WTC11 (cell line): ENCODE measurements at regions not wholly inside any gene's neighbourhood (a gene's known extent, or its start where the extent isn't known, plus 50 kb on each side); places are given as distances from the start of the nearest gene placed in this dataset.

Experiments
- ATAC-seq: fragments of 200-7000 bp; cut with Tn5 transposase; 2 replicates; pipeline ENCODE4 v1.10.0; 2021; ENCODE audit warnings: mild to moderate bottlenecking, moderate library complexity
- CTCF ChIA-PET: fragments of 300-600 bp; sonication (Branson Sonifier 250); formaldehyde crosslinking; loops from one replicate; lab custom pipeline; 2021; ENCODE audit warnings: antibody characterized with exemption; lab: Charles Lee
- POLR2A ChIA-PET: fragments of 350-600 bp; sonication (Branson Sonifier 250); formaldehyde crosslinking; loops from one replicate; lab custom pipeline; 2021; ENCODE audit warnings: antibody characterized with exemption; lab: Charles Lee
- DNase-seq: peaks from one replicate; pipeline ENCODE4 v3.0.0; 2021; ENCODE audit warnings: low spot score
- H3K27ac Mint-ChIP-seq: 2 replicates; pipeline ENCODE4 v1.8.0; 2021; ENCODE audit warnings: mixed read lengths
- H3K27me3 Mint-ChIP-seq: 2 replicates; pipeline ENCODE4 v1.8.0; 2021; ENCODE audit warnings: low read depth, mild to moderate bottlenecking, moderate library complexity, mixed read lengths
- H3K36me3 Mint-ChIP-seq: 2 replicates; pipeline ENCODE4 v1.8.0; 2021; ENCODE audit warnings: mixed read lengths
- H3K4me1 Mint-ChIP-seq: 2 replicates; pipeline ENCODE4 v1.8.0; 2022; ENCODE audit warnings: mixed read lengths
- H3K4me3 Mint-ChIP-seq: 2 replicates; pipeline ENCODE4 v1.8.0; 2021; ENCODE audit warnings: mild to moderate bottlenecking, moderate library complexity, mixed read lengths
- H3K9me3 Mint-ChIP-seq: 2 replicates; pipeline ENCODE4 v1.8.0; 2021; ENCODE audit warnings: mixed read lengths
- CBFB ChIP-seq: sonication (generic); formaldehyde crosslinking; IDR thresholded peaks from 2 replicates; pipeline ENCODE4 v1.8.1; 2022; ENCODE audit warnings: mild to moderate bottlenecking, low read depth, missing genetic modification reagents
- CREM ChIP-seq: sonication (generic); formaldehyde crosslinking; IDR thresholded peaks from 2 replicates; pipeline ENCODE4 v1.8.1; 2022; ENCODE audit warnings: mild to moderate bottlenecking, missing genetic modification reagents, moderate library complexity
- ELF4 ChIP-seq: sonication (generic); formaldehyde crosslinking; IDR thresholded peaks from 2 replicates; pipeline ENCODE4 v1.8.1; 2022; ENCODE audit warnings: low read depth, mild to moderate bottlenecking, moderate library complexity, missing genetic modification reagents
- JAZF1 ChIP-seq: fragments of 250-450 bp; sonication (Bioruptor Pico); IDR thresholded peaks from 2 replicates; pipeline ENCODE4 v1.9.0; 2021; ENCODE audit warnings: moderate library complexity, mild to moderate bottlenecking, inconsistent platforms
- MXD4 ChIP-seq: fragments of 250-450 bp; sonication (Bioruptor Pico); IDR thresholded peaks from 2 replicates; pipeline ENCODE4 v1.8.0; 2021; ENCODE audit warnings: mild to moderate bottlenecking, moderate library complexity, borderline replicate concordance
- NFYB ChIP-seq: sonication (generic); formaldehyde crosslinking; conservative IDR thresholded peaks from 2 replicates; pipeline ENCODE4 v1.8.0; 2022; ENCODE audit warnings: low read depth, missing genetic modification reagents
- OVOL2 ChIP-seq: fragments of 250-450 bp; sonication (Bioruptor Pico); IDR thresholded peaks from 2 replicates; pipeline ENCODE4 v1.9.0; 2021; ENCODE audit warnings: mild to moderate bottlenecking, borderline replicate concordance
- SOX15 ChIP-seq: fragments of 250-450 bp; sonication (Bioruptor Pico); IDR thresholded peaks from 2 replicates; pipeline ENCODE4 v1.9.0; 2021; ENCODE audit warnings: mild to moderate bottlenecking
- TP53 ChIP-seq: sonication (generic); formaldehyde crosslinking; IDR thresholded peaks from 2 replicates; pipeline ENCODE4 v1.8.1; 2023; ENCODE audit warnings: mild to moderate bottlenecking, missing genetic modification reagents
- ZNF671 ChIP-seq: fragments of 250-450 bp; sonication (Bioruptor Pico); IDR thresholded peaks from 2 replicates; pipeline ENCODE4 v1.8.0; 2021; ENCODE audit warnings: mild to moderate bottlenecking
- TF ChIP-seq, protein P1 (sequence below): sonication (generic); formaldehyde crosslinking; IDR thresholded peaks from 2 replicates; pipeline ENCODE4 v1.8.1; 2023; ENCODE audit warnings: mild to moderate bottlenecking, missing genetic modification reagents
- TF ChIP-seq, protein P2 (sequence below): sonication (generic); formaldehyde crosslinking; IDR thresholded peaks from 2 replicates; pipeline ENCODE4 v1.8.0; 2022; ENCODE audit warnings: missing genetic modification reagents
- TF ChIP-seq, protein P3 (sequence below): sonication (generic); formaldehyde crosslinking; IDR thresholded peaks from 2 replicates; pipeline ENCODE4 v1.8.1; 2022; ENCODE audit warnings: mild to moderate bottlenecking, missing genetic modification reagents, moderate library complexity, borderline replicate concordance
- TF ChIP-seq, protein P4 (sequence below): sonication (generic); formaldehyde crosslinking; conservative IDR thresholded peaks from 2 replicates; pipeline ENCODE4 v1.8.1; 2022; ENCODE audit warnings: mild to moderate bottlenecking, missing genetic modification reagents
- TF ChIP-seq, protein P5 (sequence below): fragments of 250-450 bp; sonication (Bioruptor Pico); IDR thresholded peaks from 2 replicates; pipeline ENCODE4 v1.9.0; 2021; ENCODE audit warnings: mild to moderate bottlenecking
- TF ChIP-seq, protein P6 (sequence below): fragments of 250-450 bp; sonication (Bioruptor Pico); IDR thresholded peaks from 2 replicates; pipeline ENCODE4 v1.8.0; 2021; ENCODE audit warnings: mild to moderate bottlenecking
- TF ChIP-seq, protein P7 (sequence below): sonication (generic); formaldehyde crosslinking; IDR thresholded peaks from 2 replicates; pipeline ENCODE4 v1.8.1; 2023; ENCODE audit warnings: mild to moderate bottlenecking, missing genetic modification reagents

DNA sequence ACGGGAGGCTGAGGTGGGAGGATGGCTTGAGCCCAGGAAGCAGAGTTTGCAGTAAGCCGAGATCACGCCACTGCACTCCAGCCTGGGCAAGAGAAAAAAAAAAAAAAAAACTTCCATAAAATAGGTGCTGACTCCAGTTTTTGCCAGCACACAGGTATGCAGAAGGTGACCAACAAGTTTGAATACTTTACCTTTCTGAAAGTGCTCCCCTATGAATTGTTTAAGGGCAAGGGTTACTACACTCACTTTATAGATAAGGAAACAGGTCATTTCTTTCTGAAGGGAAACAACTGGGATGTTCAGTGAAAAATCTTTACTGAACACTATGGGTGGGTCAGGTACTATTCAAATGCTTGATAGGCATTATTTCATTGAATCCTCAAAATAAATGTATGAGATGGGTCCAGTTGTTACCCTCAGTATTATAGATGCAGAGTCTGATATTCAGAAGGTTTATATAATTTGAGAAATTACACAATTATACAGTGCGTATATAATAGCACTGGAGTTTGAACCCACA lies 538.5 kb downstream of the INSC start (continued):
- TF ChIP-seq CBFB (CRISPR knock-in tag) = no peak

DNA sequence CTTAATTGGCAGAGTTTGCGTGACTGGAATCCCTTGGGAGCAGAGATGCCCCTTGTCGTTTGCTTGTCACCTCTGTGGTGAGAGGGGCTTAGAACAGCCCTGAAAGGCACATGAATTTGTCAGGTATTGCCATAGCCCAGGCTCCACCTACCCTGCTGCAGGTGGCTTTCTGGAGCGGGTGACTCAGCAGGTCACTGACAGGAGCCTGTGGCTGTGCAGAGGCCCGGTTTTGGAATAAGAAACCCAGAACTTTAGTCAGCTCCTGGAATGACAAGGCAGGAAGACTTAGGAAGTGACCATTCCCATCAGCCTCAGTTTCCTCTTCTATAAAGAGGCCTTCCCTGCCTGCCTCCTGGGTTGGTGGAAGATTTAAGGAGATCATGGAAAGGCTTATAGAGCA lies 539.7 kb downstream of the INSC start:
- CTCF ChIA-PET = no interaction called here
- DNase-seq = no peak
- Mint-ChIP-seq H3K27me3 (no peaks in the 10 kb centered on the region; the same call in 1 of the 2 replicates), H3K9me3 (no peaks in the 10 kb centered on the region), H3K27ac (no peak overlapping the region), H3K36me3 (no peaks in the 10 kb centered on the region), H3K4me1 (peaks cover 22% of the 10 kb centered on the region), H3K4me3 (no peak overlapping the region)
- POLR2A ChIA-PET = no interaction called here
- no peak for ATAC-seq
- no peak for TF ChIP-seq JAZF1
- TF ChIP-seq, protein P1, sequence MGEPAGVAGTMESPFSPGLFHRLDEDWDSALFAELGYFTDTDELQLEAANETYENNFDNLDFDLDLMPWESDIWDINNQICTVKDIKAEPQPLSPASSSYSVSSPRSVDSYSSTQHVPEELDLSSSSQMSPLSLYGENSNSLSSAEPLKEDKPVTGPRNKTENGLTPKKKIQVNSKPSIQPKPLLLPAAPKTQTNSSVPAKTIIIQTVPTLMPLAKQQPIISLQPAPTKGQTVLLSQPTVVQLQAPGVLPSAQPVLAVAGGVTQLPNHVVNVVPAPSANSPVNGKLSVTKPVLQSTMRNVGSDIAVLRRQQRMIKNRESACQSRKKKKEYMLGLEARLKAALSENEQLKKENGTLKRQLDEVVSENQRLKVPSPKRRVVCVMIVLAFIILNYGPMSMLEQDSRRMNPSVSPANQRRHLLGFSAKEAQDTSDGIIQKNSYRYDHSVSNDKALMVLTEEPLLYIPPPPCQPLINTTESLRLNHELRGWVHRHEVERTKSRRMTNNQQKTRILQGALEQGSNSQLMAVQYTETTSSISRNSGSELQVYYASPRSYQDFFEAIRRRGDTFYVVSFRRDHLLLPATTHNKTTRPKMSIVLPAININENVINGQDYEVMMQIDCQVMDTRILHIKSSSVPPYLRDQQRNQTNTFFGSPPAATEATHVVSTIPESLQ = no peak
- TF ChIP-seq, protein P2, sequence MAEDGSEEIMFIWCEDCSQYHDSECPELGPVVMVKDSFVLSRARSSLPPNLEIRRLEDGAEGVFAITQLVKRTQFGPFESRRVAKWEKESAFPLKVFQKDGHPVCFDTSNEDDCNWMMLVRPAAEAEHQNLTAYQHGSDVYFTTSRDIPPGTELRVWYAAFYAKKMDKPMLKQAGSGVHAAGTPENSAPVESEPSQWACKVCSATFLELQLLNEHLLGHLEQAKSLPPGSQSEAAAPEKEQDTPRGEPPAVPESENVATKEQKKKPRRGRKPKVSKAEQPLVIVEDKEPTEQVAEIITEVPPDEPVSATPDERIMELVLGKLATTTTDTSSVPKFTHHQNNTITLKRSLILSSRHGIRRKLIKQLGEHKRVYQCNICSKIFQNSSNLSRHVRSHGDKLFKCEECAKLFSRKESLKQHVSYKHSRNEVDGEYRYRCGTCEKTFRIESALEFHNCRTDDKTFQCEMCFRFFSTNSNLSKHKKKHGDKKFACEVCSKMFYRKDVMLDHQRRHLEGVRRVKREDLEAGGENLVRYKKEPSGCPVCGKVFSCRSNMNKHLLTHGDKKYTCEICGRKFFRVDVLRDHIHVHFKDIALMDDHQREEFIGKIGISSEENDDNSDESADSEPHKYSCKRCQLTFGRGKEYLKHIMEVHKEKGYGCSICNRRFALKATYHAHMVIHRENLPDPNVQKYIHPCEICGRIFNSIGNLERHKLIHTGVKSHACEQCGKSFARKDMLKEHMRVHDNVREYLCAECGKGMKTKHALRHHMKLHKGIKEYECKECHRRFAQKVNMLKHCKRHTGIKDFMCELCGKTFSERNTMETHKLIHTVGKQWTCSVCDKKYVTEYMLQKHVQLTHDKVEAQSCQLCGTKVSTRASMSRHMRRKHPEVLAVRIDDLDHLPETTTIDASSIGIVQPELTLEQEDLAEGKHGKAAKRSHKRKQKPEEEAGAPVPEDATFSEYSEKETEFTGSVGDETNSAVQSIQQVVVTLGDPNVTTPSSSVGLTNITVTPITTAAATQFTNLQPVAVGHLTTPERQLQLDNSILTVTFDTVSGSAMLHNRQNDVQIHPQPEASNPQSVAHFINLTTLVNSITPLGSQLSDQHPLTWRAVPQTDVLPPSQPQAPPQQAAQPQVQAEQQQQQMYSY (CRISPR knock-in tag) = no peak
- TF ChIP-seq ZNF671 (CRISPR knock-in tag) = no peak
- TF ChIP-seq, protein P3, sequence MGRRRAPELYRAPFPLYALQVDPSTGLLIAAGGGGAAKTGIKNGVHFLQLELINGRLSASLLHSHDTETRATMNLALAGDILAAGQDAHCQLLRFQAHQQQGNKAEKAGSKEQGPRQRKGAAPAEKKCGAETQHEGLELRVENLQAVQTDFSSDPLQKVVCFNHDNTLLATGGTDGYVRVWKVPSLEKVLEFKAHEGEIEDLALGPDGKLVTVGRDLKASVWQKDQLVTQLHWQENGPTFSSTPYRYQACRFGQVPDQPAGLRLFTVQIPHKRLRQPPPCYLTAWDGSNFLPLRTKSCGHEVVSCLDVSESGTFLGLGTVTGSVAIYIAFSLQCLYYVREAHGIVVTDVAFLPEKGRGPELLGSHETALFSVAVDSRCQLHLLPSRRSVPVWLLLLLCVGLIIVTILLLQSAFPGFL (CRISPR knock-in tag) = no peak
- TF ChIP-seq, protein P4, sequence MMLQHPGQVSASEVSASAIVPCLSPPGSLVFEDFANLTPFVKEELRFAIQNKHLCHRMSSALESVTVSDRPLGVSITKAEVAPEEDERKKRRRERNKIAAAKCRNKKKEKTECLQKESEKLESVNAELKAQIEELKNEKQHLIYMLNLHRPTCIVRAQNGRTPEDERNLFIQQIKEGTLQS (CRISPR knock-in tag) = no peak
- TF ChIP-seq, protein P5, sequence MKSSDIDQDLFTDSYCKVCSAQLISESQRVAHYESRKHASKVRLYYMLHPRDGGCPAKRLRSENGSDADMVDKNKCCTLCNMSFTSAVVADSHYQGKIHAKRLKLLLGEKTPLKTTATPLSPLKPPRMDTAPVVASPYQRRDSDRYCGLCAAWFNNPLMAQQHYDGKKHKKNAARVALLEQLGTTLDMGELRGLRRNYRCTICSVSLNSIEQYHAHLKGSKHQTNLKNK (CRISPR knock-in tag) = no peak
- no peak for TF ChIP-seq TP53
- TF ChIP-seq, protein P6, sequence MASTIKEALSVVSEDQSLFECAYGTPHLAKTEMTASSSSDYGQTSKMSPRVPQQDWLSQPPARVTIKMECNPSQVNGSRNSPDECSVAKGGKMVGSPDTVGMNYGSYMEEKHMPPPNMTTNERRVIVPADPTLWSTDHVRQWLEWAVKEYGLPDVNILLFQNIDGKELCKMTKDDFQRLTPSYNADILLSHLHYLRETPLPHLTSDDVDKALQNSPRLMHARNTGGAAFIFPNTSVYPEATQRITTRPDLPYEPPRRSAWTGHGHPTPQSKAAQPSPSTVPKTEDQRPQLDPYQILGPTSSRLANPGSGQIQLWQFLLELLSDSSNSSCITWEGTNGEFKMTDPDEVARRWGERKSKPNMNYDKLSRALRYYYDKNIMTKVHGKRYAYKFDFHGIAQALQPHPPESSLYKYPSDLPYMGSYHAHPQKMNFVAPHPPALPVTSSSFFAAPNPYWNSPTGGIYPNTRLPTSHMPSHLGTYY (CRISPR knock-in tag) = no peak
- no peak for TF ChIP-seq NFYB (CRISPR knock-in tag)
- no peak for TF ChIP-seq OVOL2 (CRISPR knock-in tag)
- TF ChIP-seq, protein P7, sequence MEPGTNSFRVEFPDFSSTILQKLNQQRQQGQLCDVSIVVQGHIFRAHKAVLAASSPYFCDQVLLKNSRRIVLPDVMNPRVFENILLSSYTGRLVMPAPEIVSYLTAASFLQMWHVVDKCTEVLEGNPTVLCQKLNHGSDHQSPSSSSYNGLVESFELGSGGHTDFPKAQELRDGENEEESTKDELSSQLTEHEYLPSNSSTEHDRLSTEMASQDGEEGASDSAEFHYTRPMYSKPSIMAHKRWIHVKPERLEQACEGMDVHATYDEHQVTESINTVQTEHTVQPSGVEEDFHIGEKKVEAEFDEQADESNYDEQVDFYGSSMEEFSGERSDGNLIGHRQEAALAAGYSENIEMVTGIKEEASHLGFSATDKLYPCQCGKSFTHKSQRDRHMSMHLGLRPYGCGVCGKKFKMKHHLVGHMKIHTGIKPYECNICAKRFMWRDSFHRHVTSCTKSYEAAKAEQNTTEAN (CRISPR knock-in tag) = no peak
- no peak for TF ChIP-seq ELF4 (CRISPR knock-in tag)
- TF ChIP-seq MXD4 = no peak
- TF ChIP-seq SOX15 (CRISPR knock-in tag) = no peak
- TF ChIP-seq CREM = no peak
